Epithelial cell of esophagus (primary cell): ENCODE measurements at regions not wholly inside any gene's neighbourhood (a gene's known extent, or its start where the extent isn't known, plus 50 kb on each side); places are given as distances from the start of the nearest gene placed in this dataset.

Experiments
- DNase-seq: peaks from one replicate; pipeline ENCODE4 v3.0.0; 2010; ENCODE audit warnings: low read depth
- H3K4me3 ChIP-seq: 2 replicates; pipeline ENCODE4 v1.5.1; 2011; ENCODE audit warnings: mild to moderate bottlenecking, low read length, control low read depth
- TF ChIP-seq, protein P1 (sequence below): IDR thresholded peaks from 2 replicates; pipeline ENCODE4 v1.5.1; 2011; ENCODE audit warnings: low read depth, mild to moderate bottlenecking, low read length, control low read depth, inconsistent platforms; ENCODE audit not compliant: insufficient read depth; ENCODE audit errors: missing control alignments

DNA sequence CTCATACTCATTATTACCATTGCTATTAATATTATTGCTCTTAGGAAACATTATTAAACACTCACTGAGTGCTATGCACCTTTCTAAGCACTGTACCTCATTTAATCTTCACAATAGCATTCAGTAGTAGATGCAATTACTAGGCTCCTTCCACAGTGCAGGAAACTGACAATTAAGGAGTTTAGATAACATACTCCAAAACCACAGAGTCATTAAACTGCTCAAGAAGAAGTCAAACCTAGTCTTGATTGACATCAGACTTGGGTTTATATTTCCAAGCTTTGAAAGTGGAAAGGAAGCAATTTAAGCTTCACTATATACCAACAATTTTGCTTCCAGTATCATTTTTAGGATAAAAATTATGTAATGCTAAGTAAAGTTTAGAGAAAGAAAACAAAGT, 490.1 kb upstream of the ARRDC4 start:
- no peak overlapping the region for H3K4me3 ChIP-seq
- no peak for DNase-seq

GRCh38 chr15:97473627-97474026, 486.9 kb upstream of the ARRDC4 start:
- TF ChIP-seq, protein P1, sequence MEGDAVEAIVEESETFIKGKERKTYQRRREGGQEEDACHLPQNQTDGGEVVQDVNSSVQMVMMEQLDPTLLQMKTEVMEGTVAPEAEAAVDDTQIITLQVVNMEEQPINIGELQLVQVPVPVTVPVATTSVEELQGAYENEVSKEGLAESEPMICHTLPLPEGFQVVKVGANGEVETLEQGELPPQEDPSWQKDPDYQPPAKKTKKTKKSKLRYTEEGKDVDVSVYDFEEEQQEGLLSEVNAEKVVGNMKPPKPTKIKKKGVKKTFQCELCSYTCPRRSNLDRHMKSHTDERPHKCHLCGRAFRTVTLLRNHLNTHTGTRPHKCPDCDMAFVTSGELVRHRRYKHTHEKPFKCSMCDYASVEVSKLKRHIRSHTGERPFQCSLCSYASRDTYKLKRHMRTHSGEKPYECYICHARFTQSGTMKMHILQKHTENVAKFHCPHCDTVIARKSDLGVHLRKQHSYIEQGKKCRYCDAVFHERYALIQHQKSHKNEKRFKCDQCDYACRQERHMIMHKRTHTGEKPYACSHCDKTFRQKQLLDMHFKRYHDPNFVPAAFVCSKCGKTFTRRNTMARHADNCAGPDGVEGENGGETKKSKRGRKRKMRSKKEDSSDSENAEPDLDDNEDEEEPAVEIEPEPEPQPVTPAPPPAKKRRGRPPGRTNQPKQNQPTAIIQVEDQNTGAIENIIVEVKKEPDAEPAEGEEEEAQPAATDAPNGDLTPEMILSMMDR: no peak
- no peak for DNase-seq
- no peak overlapping the region for H3K4me3 ChIP-seq

More for the DNA sequence above, 490.1 kb upstream of the ARRDC4 start:
- TF ChIP-seq, protein P1: no peak

GRCh38 chr15:97479957-97480356, 480.5 kb upstream of the ARRDC4 start:
- no peak for DNase-seq
- no peak overlapping the region for H3K4me3 ChIP-seq
- TF ChIP-seq, protein P1: no peak

DNA sequence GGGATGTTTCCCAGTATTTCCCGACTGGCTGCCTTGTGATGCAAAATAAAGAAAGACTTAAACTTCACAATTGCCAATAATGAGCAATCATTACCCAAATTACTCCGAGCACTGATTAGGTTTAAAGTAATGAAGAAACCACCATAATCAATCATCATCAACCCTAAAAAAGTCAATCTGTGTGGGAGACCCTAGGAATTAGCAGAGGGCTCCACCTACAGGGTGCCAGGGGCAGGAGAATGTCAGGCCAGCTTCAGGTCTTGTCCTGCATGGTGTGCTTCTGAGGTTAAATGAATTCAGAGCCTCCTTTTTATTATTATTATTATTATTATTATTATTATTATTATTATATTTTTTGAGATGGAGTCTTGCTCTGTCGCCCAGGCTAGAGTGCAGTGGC, 478.0 kb upstream of the ARRDC4 start:
- H3K4me3 ChIP-seq: no peak overlapping the region
- TF ChIP-seq, protein P1: no peak
- no peak for DNase-seq

GRCh38 chr15:97483232-97483631, 477.3 kb upstream of the ARRDC4 start:
- TF ChIP-seq, protein P1: no peak
- DNase-seq: no peak

GRCh38 chr15:97490429-97490828, 470.1 kb upstream of the ARRDC4 start:
- TF ChIP-seq, protein P1: no peak
- H3K4me3 ChIP-seq: no peak overlapping the region
- DNase-seq: no peak

More at GRCh38 chr15:97483232-97483631, 477.3 kb upstream of the ARRDC4 start:
- no peak overlapping the region for H3K4me3 ChIP-seq

DNA sequence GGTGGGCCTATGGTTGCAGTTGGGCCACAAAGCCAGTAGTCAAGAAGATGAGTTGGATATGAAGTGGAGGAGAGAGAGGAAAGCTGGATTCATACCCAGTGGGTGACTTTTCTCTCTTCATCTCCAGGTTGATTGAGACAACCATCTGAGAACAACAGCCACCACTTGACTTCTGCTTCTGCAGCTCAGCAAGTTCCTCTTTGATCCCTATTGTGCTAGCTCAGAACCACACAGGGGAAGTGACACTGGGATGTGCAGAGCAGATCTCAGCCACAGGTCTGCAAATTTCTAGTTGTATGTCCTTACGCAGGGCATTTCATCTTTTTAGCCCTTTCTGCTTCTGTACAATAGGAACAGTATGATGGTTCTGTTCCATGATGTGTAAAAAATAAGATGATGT, 459.2 kb upstream of the ARRDC4 start:
- no peak for DNase-seq
- TF ChIP-seq, protein P1: no peak
- H3K4me3 ChIP-seq: no peak overlapping the region
